HG03378 (cell line): ENCODE measurements at regions not wholly inside any gene's neighbourhood (a gene's known extent, or its start where the extent isn't known, plus 50 kb on each side); places are given as distances from the start of the nearest gene placed in this dataset.

Experiments
- ATAC-seq: cut with Tn5 transposase; IDR thresholded peaks from one replicate; pipeline ENCODE4 v1.9.1; 2021; ENCODE audit warnings: mild to moderate bottlenecking, moderate library complexity; ENCODE audit not compliant: unreplicated experiment

DNA sequence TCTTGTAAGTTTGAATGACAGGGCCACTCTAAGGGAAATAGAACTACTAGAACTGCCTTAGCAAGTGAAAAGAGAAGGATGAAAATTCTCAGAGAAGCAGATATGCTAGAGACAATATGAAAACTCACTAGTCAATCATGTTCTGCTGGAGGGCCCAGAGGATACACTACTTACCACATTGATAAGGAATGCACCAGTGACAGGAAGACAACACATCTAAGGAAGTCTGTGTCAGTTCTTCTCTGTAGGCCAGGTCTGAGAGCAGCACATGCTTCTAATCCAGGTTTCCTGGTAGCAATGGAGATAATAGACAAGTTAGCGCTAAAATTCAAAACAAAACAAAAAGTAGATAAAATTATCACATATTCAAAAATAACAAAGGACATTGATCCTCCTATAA lies 235.2 kb upstream of the AKR1E2 start:
- ATAC-seq = no peak

DNA sequence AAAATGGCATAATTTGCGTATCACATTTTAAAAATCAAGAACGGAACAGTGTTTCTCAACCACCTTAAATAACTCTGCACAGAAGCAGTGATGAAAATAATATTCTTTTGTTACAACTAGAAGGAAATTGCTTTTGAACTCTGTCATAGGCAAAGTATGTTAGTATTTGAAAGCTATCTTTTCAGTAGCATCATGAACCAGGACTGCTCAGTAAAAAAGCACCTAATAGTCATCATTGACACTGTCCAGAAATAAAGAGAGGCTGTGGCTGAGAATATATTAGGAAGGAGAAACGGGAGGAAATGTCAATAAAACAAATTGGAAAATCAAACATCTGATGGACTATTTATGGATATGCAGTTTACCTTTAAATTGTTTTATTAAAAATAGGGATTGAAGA lies 237.2 kb upstream of the AKR1E2 start:
- ATAC-seq = no peak

DNA sequence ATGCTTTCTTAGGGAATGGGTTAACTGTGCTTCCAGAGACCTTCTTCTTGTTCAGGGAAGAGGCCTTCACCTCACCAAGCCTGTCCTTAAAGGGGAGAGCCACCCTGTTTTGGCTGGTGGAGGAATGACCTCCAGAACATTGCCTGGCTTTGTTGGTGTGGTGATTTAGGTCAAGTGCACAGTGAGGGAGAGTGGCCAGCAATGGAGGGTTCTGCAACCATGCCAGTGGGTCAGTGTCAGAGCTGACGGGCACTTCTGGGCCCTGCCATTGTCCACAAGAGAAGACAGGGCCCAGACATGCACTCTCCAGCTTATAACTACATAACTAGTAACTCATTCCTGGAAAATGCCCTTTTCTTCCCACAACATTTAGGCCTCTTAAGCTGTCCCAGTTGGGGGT lies 238.5 kb upstream of the AKR1E2 start:
- no peak for ATAC-seq

DNA sequence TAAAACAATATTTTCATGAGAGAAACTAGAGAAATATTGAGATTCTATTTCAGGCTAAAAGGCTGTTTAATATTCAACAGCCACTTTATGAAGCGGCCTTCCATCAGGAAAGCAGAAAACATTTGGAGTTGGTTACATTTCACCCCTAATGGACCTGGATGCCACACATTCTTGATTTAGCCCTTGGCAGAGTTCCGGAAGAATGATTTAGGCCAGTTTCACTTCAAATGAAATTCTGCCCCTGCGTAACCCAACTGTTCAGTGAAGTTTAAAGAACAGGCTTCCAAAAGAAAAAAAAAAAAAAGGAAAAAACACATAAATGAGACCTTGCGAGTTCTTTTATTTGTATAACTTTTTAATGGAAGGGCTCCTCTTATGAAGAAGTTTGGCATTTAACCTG lies 239.2 kb upstream of the AKR1E2 start:
- ATAC-seq = no peak

DNA sequence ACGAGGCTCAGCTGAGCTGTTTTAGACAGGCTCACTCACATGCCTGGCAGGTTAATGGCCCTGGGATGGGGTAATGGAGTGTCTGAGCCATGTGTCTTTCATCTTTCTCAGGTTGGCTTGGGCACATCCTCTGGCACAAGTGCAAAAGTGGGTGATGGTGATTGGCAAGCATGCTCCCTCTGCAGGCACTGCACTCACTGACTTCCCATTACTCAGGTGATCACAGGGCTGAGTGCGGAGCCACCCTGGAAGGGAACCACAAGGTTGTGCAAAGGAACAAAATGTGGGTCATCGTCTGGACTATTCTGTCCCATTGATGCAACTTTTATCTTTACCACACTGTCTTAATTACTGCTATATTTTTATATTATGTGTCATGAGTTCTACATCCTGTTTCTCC lies 244.1 kb upstream of the AKR1E2 start:
- no peak for ATAC-seq

DNA sequence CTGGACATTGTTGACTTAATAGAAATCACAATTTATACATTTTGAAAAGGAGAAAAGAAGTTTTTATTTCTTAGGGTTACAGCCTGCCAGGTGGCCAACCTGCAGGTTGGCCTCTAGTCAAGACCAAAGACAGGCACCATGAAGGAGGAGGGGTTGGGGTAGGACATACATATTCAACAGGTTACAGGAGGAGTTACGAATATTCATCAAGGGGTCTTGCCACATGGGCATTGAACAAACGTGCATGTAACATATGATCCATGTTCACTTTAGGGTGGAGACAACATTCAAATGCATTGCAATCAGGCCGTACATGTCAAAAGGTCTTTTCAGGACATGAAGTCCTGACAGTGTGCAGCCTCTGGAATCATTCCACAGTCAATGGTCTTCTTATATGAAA lies 246.2 kb upstream of the AKR1E2 start:
- ATAC-seq = no peak

DNA sequence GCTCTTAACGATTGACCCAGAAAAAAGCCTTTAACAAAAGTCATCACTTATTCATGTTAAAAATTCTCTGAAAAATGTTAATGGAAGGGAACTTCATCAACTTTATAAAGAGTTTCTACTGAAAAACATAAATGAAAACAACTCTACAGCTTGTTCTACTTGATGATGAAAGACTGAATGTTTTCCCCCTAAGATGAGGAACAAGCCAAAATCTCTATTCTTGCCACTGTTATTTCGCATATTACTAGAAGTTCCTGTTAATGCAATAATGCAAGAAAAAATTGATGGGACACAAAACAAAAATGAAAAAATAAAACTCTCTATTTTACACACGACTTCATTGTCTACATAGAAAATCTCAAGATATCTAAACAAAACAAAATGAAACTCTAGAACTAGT lies 249.8 kb upstream of the AKR1E2 start:
- ATAC-seq = no peak

DNA sequence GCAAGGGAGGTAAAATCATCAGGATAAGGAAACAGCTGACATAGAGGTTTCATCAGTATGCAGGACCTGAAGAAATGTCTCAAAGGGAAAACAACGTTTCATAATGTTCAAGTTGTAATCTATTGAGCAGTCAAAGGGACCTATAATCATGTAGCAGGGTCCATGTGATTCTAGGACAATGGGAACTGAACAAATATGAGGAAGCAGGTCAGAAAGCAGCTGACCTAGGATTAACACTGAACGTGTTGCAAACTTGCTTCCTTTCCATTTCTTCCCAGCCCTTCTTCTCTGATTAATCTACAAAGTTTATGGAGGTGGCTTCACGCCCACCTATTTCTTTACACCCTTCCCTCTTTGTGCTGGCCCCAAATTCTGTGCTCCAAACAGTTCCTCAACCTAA lies 256.9 kb upstream of the AKR1E2 start:
- ATAC-seq = no peak

DNA sequence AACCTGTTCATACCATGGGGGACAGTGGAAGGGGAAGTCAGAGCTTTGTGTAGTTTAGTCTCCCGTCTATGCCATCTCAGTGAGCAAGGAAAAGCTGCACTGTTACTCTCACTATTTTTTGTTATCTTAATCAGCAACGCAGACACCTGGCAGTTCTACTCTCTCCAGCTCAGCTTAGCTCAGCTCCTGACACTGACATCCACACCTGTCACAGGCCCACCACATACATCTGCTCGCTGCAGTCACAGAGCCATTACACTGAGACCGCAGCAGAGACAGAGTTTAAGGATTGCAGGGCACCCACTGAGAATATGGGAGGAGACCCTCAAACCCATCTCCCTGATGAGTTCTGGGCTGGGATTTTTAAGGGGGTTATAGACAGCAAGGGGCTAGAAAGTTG lies 257.3 kb upstream of the AKR1E2 start:
- ATAC-seq = no peak

DNA sequence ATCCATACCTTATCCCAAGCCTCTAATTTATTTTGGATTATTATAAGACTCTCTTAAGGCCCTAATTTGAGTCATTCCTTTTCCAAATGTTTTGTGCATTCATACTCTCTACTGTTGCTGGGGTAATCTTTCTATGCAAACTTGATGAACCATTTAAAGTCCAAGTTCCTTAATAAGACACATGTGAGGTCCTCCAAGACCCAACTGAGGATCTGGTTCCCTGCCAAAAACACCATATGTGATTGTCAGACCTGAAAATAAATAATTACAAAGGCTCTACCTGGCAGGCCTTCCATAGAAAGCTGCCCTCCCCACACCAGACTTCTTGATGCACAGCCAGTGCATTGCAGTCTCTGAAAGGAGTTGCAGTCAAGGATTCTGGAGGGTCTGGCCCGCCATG lies 257.9 kb upstream of the AKR1E2 start:
- no peak for ATAC-seq

DNA sequence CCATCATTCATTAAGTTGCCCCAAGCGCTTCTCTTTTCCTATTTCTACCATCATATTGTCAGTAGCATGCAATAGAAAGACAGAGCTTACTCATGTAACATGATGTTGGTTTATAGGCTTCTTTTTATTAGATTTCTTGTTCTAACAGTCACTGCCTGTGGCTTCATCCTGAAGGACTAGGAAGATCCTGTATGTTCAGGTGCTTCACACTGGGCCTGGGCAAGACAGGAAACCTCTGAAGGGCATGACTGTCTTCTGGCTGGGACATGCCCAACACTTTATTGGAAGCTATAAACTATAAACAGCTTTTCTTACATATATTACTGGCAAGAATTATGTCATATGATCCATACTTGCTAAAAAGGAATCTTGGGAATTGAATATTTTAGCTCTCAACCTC lies 258.4 kb upstream of the AKR1E2 start:
- ATAC-seq = no peak

DNA sequence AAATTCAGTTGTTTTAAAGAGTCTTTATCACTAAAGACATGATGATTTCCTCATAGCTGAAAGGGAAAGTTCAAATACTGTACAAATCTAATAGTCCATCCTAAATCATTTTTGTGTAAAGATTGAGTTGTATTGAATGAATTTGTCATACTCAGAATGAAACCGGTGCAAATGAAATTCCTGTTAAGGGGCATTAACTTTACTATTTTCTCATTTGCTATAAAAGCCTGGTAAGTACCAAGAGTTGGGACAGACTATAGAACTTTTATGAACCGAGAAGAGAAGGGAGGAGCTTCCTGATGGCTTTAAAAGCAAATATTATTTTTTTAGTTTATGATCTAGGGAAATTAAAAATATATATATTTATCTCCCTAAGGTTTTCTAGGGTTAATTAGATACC lies 260.0 kb upstream of the AKR1E2 start:
- no peak for ATAC-seq

DNA sequence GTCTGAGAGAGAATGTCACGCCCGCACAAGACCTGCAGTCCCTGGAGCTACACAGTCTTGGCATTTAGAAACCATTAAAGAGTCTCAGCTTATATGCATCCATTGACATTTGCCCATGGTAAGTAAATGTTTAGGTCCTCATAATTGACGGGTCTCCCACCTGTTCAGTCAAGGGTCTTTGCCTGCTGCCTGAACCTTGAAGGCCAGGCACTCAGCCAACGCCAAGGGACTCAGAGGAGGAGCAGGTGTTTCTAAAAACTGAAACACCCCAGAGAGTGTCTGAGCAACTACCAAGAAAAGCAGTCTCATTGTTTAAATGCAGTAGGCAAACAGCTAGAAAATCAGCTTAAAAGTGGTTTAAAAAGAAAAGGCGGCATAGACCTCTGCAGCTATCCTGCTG lies 264.7 kb upstream of the AKR1E2 start:
- ATAC-seq = no peak

DNA sequence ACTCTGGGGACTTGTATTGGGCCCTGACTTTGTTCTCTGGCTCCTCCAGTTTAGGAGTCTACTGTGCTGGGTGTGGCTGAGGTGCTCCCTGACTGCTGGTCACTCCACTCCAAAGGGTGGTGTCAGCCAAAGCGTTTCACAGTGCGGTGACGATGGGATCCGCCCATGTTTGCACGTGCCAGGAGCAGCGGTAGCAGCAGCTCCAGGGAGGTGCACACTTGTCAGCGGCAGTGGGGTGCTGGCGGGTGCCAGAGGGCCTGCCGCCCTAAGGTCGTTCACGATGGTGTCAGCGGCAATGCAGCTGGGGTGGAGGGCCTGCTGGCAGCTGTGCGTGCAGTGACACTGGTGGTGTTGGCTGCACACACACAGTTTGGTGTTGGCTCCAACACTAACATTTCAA lies 268.5 kb upstream of the AKR1E2 start:
- ATAC-seq = no peak

DNA sequence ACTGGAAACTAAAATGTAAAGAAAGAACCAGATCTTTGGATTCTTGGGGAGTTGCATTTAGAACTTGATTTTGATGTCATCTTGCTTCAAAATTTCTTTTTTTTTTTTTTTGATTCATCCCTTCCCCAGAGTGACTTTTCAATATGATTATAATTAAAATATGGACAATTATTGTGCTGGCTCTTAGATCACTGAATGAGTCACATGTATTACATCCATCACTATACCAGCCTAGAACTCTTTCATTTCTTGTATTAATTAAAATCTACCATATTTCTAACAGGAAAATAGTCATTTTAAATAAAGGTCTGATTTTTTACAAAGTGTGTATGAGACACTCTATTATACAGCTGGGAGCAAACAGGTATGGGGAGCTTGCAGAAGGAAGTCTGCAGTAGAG lies 269.5 kb upstream of the AKR1E2 start:
- no peak for ATAC-seq

DNA sequence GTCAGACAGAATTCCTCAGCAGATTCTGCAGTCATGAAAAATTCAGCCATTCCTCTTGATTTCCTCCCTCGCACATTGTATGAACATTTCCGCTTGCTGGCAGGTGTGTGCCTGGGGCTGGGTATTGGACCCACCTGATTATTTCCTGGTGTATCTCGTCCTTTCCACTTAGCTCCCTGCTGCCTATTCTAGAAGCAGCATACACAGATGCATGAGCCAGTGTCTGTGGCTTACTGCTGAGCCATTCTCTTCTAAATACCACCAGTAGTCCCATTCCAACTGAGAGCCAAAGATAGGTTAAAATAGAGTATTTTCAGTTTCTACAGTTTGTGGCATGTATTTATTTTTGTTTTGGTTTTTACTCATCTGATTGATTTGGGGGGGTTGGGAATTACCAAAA lies 270.1 kb upstream of the AKR1E2 start:
- no peak for ATAC-seq

DNA sequence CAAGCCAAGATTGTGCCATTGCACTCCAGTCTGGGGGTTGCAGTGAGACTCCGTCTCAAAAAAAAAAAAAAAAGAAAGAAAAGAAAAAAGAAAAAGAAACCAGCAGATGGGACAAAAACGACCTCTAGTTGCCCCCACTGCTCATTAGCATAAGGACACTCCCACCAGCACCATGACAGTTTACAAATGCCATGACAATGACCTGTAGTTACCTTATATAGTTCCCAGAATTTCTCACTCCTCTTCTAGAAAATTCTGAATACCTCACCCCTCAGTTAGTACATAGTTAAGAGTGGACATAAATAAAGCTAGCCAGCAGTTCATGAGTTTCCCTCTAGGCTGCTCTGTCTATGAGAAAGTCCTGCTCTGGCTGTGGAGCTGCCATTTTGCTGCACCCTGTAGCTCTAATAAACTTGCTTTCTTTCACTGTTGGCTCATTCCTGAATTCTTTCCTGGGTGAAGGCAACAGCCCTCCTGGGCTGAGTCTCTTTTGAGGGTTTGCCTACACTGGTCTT lies 276.8 kb upstream of the AKR1E2 start:
- ATAC-seq = no peak

DNA sequence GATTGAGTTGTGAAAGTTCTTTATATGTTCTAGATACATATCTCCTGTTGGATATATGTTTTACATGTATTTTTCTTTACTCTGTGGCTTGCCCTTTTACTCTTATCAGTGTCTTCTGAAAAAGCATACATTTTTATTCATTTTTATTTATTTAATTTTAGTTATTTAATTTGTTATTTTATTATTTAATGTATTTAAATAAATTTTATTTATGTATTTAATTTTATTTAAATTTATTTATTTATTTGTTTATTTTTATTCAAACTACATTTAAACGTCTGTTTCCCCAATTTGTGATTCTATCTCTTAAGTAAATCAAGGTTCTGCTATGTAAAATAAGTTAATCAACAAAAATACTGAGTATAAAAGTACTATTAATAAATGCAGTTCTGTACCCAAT lies 279.1 kb upstream of the AKR1E2 start:
- ATAC-seq = no peak

DNA sequence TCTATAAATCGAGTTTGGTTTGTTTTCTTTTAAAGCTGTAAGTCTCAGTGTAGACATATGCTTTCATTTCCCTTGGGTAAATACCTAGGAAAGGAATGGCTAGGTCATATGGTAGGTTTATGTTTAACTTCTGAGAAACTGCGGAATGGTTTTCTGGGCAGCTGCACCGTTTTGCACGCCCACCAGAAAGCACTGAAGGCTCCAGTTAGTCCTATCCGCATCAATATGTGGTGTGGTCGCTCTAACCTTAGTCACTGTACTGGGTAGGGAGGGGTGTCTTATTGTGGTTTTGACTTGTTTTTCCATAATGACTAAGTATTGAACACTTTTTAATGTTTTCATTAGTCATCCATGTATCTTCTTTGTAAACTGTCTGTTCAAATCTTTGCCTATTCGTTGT lies 279.5 kb upstream of the AKR1E2 start:
- no peak for ATAC-seq

DNA sequence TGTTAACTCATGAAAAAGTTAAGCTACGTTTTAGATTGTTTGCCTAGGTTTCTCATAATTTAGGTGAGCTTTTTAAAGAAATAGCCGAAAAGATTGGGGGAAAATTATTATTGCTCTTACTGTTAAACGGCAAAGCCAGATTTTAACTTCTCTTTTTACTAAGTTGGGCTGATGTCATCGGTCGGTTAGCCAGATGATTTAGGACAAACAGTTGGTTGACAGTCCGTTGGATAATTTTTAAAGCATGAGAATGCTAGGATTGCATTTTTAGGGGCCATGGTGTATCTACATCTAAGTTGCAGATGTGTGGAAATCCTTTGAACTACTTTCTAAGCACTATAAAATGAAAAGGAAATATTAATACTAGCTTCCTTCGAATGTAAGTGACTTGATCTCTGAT lies 280.9 kb upstream of the AKR1E2 start:
- no peak for ATAC-seq

DNA sequence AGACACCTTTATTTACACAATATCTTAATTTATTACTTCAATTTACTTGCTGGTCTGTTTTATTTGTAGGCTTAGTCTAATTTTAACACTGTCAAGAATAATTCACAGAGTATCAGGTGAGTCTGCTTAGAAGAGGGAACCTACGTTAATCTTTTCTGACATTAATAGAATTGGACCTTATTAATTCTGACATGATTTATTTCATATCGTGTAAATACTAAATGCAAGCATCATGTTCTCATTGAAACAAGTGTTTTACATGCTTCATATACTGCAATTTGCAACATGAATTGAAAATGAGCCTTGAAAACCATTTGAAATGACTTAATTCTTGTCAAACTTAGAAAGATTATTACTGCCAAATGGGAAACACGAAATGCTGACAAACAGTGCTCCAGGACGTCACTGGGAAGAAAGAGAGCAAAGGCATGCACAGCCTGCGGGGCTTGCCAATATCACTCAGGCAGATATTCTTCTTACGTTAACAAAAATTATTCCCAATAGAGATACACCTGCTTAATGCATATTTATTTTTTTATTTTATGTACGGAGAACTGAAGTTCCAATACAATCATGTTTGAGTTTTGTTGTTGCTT lies 282.0 kb upstream of the AKR1E2 start:
- ATAC-seq = no peak

DNA sequence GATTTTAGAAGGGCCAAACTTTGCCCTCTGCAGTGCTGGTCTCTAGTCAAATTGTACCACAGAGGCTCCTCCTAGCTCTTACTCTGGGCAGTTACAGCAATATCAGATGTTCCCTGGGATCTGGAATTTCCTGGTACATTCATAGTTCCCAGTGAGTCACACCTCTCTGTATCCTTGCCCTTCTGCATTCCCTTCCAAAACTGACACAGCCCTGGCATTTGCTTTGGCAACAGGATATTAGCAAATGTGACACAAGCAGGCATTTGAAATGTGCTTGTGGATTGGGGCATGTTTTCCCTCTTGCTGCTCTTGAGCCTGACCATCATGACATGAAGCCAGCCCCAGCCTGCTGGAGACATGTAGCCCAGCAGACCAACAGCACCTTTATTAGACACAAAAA lies 284.7 kb upstream of the AKR1E2 start:
- ATAC-seq = no peak

DNA sequence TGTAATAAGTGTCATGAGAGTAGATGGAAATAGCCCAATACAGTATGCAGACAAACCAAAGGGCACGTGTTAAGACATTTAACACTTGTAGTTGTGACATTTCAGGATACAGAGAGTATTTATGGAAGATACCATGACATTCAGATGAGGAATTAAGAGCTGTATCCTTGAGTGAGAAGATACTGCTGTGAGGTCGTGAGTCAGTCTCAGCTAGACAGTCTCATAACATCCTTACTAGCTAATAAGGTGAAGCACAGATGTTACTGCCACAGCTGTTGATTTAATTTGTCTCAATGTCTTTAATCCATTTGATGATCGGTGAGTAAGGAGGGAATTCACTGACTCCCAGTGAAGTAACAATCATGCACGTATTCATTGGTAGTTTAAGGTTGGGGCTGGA lies 288.0 kb upstream of the AKR1E2 start:
- ATAC-seq = no peak

DNA sequence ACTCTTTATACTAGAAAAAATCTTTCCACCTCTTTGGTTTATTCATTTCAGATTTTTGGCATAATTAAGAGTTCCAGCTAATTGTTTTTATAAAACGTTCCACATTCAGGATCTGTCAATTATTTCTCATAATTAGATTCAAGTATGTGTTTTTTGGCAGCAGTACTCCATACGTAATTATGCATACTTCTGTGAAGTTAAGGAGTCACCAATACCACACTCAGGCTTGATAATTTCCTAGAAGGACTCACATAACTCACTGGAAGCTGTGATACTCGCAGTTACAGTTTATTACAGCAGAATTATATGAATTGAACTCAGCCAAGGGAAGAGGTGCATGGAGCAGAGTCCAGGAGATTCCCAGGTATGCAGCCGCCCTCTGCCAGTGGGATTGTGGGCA lies 290.5 kb upstream of the AKR1E2 start:
- no peak for ATAC-seq
